C4-2B (cell line): ENCODE measurements at regions not wholly inside any gene's neighbourhood (a gene's known extent, or its start where the extent isn't known, plus 50 kb on each side); places are given as distances from the start of the nearest gene placed in this dataset.

Source experiments
- CTCF ChIP-seq: fragments of 450-650 bp; conservative IDR thresholded peaks from 2 replicates; pipeline ENCODE4 v1.5.1; 2017; ENCODE audit warnings: mild to moderate bottlenecking
- ZFX ChIP-seq: fragments of 450-650 bp; IDR thresholded peaks from 2 replicates; pipeline ENCODE4 v1.6.1; 2017

GRCh38 chr2:53544871-53545558, 222.6 kb upstream of the CHAC2 start:
- TF ChIP-seq CTCF = no peak
- no peak for TF ChIP-seq ZFX
